Right atrium auricular region (tissue), 2 donors: ENCODE measurements at regions not wholly inside any gene's neighbourhood (a gene's known extent, or its start where the extent isn't known, plus 50 kb on each side); places are given as distances from the start of the nearest gene placed in this dataset.

Experiments
- DNase-seq: peaks from one replicate; pipeline ENCODE4 v3.0.0-alpha.2; 2019; ENCODE audit warnings: low spot score
- H3K27ac ChIP-seq, 2 donors: fragments of 200-600 bp; sonication (generic); 1 replicate in 1 of 2; 2 replicates in 1 of 2; pipeline ENCODE4 v1.5.1; 2016 to 2019
- H3K27me3 ChIP-seq, 2 donors: fragments of 200-600 bp; sonication (generic); one replicate each; pipeline versions ENCODE4 v1.5.1 to v1.6.0; 2017 to 2019
- H3K36me3 ChIP-seq: fragments of 200-600 bp; sonication (generic); one replicate; pipeline ENCODE4 v1.5.1; 2016
- H3K4me1 ChIP-seq, 2 donors: fragments of 200-600 bp; sonication (generic); one replicate each; pipeline versions ENCODE4 v1.5.1 to v1.6.0; 2017 to 2019
- H3K4me3 ChIP-seq, 2 donors: fragments of 200-600 bp; sonication (generic); 1 replicate in 1 of 2; 2 replicates in 1 of 2; pipeline ENCODE4 v1.5.1; 2017 to 2019; ENCODE audit warnings: mild to moderate bottlenecking in 1 of 2, moderate library complexity in 1 of 2
- H3K9me3 ChIP-seq, 2 donors: fragments of 200-600 bp; sonication (generic); one replicate each; pipeline ENCODE4 v1.5.1; 2019
- CTCF ChIP-seq, 2 donors: fragments of 200-600 bp; sonication (generic); IDR thresholded peaks; one replicate each; pipeline ENCODE4 v1.5.1; 2019; ENCODE audit warnings: antibody characterized with exemption in 2 of 2

- H3K36me3 ChIP-seq = no peaks in the 10 kb centered on the region
- no peak overlapping the region for H3K27ac ChIP-seq
- no peaks in the 10 kb centered on the region for H3K4me1 ChIP-seq
- DNase-seq = no peak
- no peaks in the 10 kb centered on the region for H3K27me3 ChIP-seq
- no peaks in the 10 kb centered on the region for H3K9me3 ChIP-seq
- H3K4me3 ChIP-seq = no peak overlapping the region
- no peak for TF ChIP-seq CTCF (IDR thresholded peaks at IDR 0.05)
Observed at GRCh38 chr18:30489890-30490643, 552.5 kb downstream of the DSC3 start.

GRCh38 chr18:30487962-30488361 lies 554.6 kb downstream of the DSC3 start:
- Histone ChIP-seq H3K4me1 (no peaks in the 10 kb centered on the region), H3K36me3 (no peaks in the 10 kb centered on the region), H3K9me3 (no peaks in the 10 kb centered on the region), H3K27me3 (no peaks in the 10 kb centered on the region), H3K27ac (no peak overlapping the region), H3K4me3 (no peak overlapping the region)
- no peak for DNase-seq
- TF ChIP-seq CTCF (IDR thresholded peaks at IDR 0.05) = no peak

GRCh38 chr18:30486856-30487255 lies 555.7 kb downstream of the DSC3 start:
- Histone ChIP-seq H3K4me3 (no peak overlapping the region), H3K27ac (no peak overlapping the region), H3K9me3 (no peaks in the 10 kb centered on the region), H3K36me3 (no peaks in the 10 kb centered on the region), H3K4me1 (no peaks in the 10 kb centered on the region), H3K27me3 (no peaks in the 10 kb centered on the region)
- TF ChIP-seq CTCF (IDR thresholded peaks at IDR 0.05) = no peak
- DNase-seq = no peak

GRCh38 chr18:30485078-30485477 lies 557.5 kb downstream of the DSC3 start:
- H3K36me3 ChIP-seq = no peaks in the 10 kb centered on the region
- no peaks in the 10 kb centered on the region for H3K4me1 ChIP-seq
- no peak overlapping the region for H3K4me3 ChIP-seq
- no peak overlapping the region for H3K27ac ChIP-seq
- TF ChIP-seq CTCF (IDR thresholded peaks at IDR 0.05) = no peak
- no peaks in the 10 kb centered on the region for H3K27me3 ChIP-seq
- H3K9me3 ChIP-seq = no peaks in the 10 kb centered on the region
- no peak for DNase-seq

- no peaks in the 10 kb centered on the region for H3K4me1 ChIP-seq
- H3K36me3 ChIP-seq = no peaks in the 10 kb centered on the region
- H3K27ac ChIP-seq = no peak overlapping the region
- H3K4me3 ChIP-seq = no peak overlapping the region
- TF ChIP-seq CTCF (IDR thresholded peaks at IDR 0.05) = no peak
- DNase-seq = no peak
- H3K9me3 ChIP-seq = no peaks in the 10 kb centered on the region
- no peaks in the 10 kb centered on the region for H3K27me3 ChIP-seq
Observed at GRCh38 chr18:30481871-30482270, 560.7 kb downstream of the DSC3 start.

GRCh38 chr18:30469091-30469490 lies 573.5 kb downstream of the DSC3 start:
- no peak for DNase-seq
- H3K27ac ChIP-seq = no peak overlapping the region
- no peaks in the 10 kb centered on the region for H3K27me3 ChIP-seq
- no peaks in the 10 kb centered on the region for H3K36me3 ChIP-seq
- no peaks in the 10 kb centered on the region for H3K4me1 ChIP-seq
- no peak for TF ChIP-seq CTCF (IDR thresholded peaks at IDR 0.05)
- no peak overlapping the region for H3K4me3 ChIP-seq
- no peaks in the 10 kb centered on the region for H3K9me3 ChIP-seq
